ENCODE measurements at regions not wholly inside any gene's neighbourhood (a gene's known extent, or its start where the extent isn't known, plus 50 kb on each side); places are given as distances from the start of the nearest gene placed in this dataset.
"Not testable (repeated sequence)": the region's sequence is repeated elsewhere in the genome, so short reads cannot be mapped to it uniquely, and the experiment has no call there.

GRCh38 chr12:124373701-124374100, 78.8 kb downstream of the RFLNA start:
- H3K27ac ChIP-seq (ENCODE audit: insufficient read depth, low read length); H2BK5ac ChIP-seq (ENCODE audit: low read depth, low read length, poor library complexity, severe bottlenecking); H3K18ac ChIP-seq (ENCODE audit: low read depth, low read length); H3K56ac ChIP-seq (ENCODE audit: extremely low read depth, insufficient read depth, low read length); POLR2A ChIA-PET (ENCODE audit: unreplicated experiment); H2BK20ac ChIP-seq (ENCODE audit: low read depth, low read length); H2BK15ac ChIP-seq (ENCODE audit: low read depth, low read length); DNase-seq; H3K14ac ChIP-seq (replicated peaks; ENCODE audit: low read depth, low read length); H2BK120ac ChIP-seq (ENCODE audit: low read depth, low read length); H4K5ac ChIP-seq (ENCODE audit: low read depth, low read length); in situ Hi-C loops (cut with MboI; ENCODE audit: low sequenced_read_pairs); ATAC-seq (ENCODE audit: low read depth); intact Hi-C loops (cut with micrococcal nuclease); H2AK5ac ChIP-seq (ENCODE audit: low read depth, low read length); CTCF ChIA-PET; BruUV-seq (replicated peaks); H3K4ac ChIP-seq (ENCODE audit: low read depth, low read length); H3K27me3 ChIP-seq (ENCODE audit: control insufficient read depth, insufficient read depth, low read length); H3K23ac ChIP-seq (ENCODE audit: low read depth, low read length); H2AFZ ChIP-seq (replicated peaks; ENCODE audit: low read length, poor library complexity); H3K9me1 ChIP-seq (ENCODE audit: insufficient read depth, low read length); H4K91ac ChIP-seq (ENCODE audit: insufficient read depth, low read depth, low read length); H3K4me2 ChIP-seq (ENCODE audit: low read depth, low read length); H3K4me3 ChIP-seq (ENCODE audit: insufficient read depth, low read depth, low read length); dilution Hi-C loops (cut with HindIII; ENCODE audit: low sequenced_read_pairs, unreplicated experiment); H3K9ac ChIP-seq (ENCODE audit: low read depth, low read length); H2AK9ac ChIP-seq (replicated peaks; ENCODE audit: low read depth, low read length, poor library complexity); H4K8ac ChIP-seq (ENCODE audit: low read depth in 2 of 2, low read length in 2 of 2); H3K9me3 ChIP-seq (ENCODE audit: control insufficient read depth, insufficient read depth, low read length): not testable (repeated sequence)
- peaks cover 52% of the 10 kb centered on the region for H4K20me1 ChIP-seq (ENCODE audit: insufficient read depth, low read length)
- peaks cover 14% of the 10 kb centered on the region for H3K4me1 ChIP-seq (ENCODE audit: control insufficient read depth, insufficient read depth, low read length)
- peaks cover 68% of the 10 kb centered on the region for H3K36me3 ChIP-seq (ENCODE audit: control insufficient read depth, insufficient read depth, low read length)
- WGBS, 2 experiments (ENCODE audit: extremely low coverage in 2 of 2, insufficient read length in 1 of 2), result 91% methylated on average over 11 of the region's 21 CpGs; no CpG with 5 or more reads in 1 of the 2 experiments
- peaks cover 13 to 72% of the 10 kb centered on the region in 2 experiments for H3K79me1 ChIP-seq (ENCODE audit: low read depth in 1 of 2, low read length in 2 of 2)

Measured in IMR-90 (cell line).